NCI-H2171 treated with DMSO at 0.1 percent for 48 hours (cell line): ENCODE measurements at regions not wholly inside any gene's neighbourhood (a gene's known extent, or its start where the extent isn't known, plus 50 kb on each side); places are given as distances from the start of the nearest gene placed in this dataset.
A peak's percentile ranks its signal among the peaks of the same experiment; 100 is the strongest.
"Not testable (repeated sequence)": the region's sequence is repeated elsewhere in the genome, so short reads cannot be mapped to it uniquely, and the experiment has no call there.

ENCODE experiments used
- DNase-seq: peaks from one replicate; lab custom pipeline; 2025; lab: John Stamatoyannopoulos, UW

DNA sequence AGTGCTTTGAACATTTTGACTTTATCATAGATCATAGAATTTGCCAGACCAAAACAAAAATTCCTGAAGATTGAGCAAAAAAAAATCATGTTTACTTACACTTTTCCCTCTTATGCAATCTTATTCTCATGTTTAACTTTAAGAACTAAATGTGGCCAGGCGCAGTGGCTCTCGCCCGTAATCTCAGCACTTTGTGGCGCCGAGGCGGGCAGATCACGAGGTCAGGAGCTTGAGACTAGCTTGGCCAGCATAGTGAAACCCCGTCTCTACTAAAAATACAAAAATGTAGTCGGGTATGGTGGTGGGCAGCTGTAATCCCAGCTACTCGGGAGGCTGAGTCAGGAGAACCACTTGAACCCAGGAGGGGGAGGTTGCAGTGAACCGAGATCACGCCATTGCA lies 227.9 kb upstream of the KYNU start:
- no peak for DNase-seq

DNA sequence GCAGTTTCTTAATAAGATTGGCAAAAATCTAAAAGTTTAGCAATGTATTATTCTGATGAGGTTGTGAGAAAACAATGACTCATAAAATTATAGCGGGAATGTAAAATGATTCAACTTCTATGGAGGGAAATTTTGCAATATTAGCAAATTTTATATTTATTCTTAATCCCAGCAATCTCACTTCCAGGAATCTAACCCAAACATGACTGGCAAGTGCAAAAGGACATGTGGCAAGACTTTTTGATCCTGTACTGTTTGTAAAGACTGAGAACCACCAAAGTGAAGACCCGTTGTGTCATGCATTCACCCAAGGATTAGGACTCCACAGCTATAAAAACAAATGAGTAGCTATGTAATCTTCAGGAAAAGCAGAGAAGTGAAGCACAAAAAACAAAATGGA lies 234.8 kb upstream of the KYNU start:
- no peak for DNase-seq

DNA sequence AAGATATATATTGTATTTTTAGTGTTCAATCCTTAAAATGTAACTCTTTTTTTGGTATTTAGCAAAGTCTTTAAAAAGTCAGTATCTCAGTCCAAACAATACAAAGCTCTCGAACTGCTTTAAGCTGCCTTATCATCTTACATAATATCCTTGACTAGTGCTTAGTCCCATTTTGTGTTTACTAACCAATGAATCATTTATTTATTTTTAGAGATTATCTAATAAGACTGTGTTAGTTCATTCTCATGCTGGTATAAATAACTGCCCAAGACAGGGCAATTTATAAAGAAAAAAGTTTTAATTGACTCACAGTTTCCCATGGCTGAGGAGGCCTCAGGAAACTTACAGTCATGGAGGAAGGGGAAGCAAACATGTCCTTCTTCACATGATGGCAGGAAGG lies 248.3 kb upstream of the KYNU start:
- no peak for DNase-seq

DNA sequence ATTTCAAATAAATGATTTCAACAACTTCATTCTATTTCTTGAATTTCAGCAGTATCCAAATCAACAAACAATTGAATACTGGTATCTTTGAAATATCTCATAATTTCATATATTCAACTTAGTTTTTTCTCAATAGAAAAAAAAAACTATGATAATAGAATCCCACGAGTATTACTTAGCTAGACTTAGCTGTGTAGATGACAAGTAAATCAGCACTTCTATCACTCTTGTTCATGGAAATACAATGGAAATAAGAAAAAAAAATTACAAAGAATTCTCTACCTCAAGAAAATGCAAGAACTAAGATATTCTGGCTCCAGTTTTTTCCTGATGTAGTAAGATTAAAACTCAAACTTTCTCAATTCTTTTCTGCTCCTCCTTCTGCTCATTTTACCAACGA lies 256.2 kb upstream of the KYNU start:
- no peak for DNase-seq

DNA sequence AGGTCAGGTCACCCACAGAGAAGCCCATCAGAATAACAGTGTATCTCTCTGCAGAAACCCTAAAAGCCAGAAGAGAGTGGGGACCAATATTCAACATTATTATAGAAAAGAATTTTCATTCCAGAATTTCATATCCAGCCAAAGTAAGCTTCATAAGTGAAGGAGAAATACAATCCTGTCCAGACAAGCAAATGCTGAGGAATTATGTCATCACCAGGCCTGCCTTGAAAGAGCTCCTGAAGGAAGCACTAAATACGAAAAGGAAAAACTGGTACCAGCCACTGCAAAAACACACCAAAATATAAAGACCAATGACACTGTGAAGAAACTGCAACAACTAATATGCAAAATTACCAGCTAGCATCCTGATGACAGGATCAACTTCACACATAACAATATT lies 260.0 kb upstream of the KYNU start:
- no peak for DNase-seq

DNA sequence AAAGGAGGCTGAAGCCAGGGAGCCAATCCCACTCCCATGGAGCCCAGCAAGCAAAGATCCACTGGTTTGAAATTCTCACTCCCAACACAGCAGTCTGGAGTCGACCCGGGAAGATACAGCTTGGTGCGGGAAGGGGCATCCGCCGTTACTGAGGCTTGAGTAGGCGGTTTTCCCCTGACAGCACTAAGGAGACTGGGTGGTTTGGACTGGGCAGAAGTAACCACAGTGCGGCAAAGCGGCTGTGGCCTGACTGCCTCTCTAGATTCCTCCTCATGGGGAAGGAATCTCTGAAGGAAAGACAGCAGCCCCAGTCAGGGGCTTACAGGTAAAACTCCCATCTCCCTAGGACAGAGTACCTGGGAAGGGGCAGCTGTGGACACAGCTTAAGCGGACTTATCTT lies 261.6 kb upstream of the KYNU start:
- DNase-seq = no peak

DNA sequence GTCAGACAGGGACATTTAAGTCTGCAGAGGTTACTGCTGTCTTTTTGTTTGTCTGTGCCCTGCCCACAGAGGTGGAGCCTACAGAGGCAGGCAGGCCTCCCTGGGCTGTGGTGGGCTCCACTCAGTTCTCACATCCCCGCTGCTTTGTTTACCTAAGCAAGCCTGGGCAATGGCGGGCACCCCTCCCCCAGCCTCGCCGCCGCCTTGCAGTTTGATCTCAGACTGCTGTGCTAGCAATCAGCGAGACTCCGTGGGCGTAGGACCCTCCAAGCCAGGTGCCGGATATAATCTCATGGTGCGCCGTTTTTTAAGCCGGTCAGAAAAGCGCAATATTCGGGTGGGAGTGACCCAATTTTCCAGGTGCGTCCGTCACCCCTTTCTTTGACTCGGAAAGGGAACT lies 264.3 kb upstream of the KYNU start:
- DNase-seq = not testable (repeated sequence)

DNA sequence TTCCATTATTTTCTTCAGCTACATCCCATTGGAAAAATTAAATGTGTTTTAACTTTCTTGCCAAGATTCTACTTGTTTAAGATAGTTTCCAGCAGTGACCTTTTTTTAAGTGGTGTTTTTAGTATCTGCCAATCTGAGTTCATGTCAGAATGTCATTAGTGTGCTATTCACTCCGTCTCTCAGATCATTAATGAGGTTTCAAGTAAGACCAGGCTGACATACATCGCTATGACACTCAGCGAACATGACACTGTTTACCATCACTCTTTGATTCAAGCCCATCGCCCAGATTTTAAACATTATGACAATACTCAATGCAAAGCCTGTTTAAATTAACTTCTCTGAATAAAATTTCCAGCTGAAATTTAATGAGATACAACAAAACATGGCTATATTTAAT lies 272.0 kb upstream of the KYNU start:
- no peak for DNase-seq

DNA sequence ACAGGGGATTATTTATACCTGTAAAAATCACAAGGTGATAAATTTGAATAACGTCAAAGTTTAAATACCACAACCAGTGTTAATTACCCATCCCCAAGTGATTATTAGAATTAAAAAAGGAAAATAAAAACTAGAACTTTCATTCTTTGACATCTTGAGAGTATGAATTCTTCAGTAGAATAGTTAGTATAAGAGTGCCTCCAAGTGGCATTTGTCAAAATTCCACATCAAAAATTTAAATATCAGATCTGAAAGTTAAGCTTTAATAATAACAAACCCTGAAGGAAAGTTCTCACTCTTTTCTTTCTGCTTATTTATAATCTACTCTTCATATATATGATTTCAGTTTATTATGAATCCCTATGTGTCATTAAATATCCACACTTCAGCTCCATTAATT lies 273.7 kb upstream of the KYNU start:
- peak; percentile 42 for DNase-seq

DNA sequence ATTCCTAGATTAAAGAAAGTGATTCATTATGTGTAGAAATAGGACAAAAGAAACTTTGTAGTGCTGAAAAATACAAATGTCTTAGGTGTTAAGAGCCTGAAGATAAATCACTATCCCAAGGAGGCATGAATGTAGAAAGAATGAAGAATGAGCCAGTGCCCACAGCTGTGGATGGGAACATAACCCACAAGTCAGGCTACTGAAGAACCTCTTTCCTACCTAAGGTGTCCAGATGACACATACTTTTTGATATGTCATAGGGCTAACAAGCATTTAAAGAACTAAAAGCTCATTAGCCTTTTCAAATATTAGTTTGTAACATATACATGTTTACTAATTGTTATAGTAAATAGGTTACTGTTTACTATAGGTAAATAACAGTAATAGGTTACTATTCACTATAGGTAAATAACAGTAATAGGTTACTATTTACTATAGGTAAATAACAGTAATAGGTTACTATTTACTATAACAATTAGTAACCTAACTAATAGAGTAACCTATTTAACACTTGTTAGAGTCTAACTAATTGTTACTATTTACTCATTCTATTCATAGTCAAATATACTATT lies 275.0 kb upstream of the KYNU start:
- no peak for DNase-seq

DNA sequence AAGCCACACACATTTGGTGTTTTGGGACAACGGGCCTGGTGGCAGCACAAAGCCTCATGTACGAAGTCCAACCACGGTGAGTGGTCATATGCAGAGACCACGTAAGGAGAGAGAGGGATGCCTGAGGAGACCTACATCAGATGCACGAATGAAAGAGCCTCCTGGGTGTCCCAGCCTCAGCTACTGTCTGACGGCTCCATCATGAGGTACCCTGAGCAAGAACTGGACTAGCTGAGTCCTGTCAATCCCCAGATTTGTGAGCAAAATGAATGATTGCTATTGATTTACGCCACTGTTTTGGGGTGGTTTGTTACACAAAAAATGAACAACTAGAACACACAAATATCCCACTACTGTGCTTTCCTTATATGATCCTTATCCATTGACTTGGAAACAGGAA lies 275.7 kb upstream of the KYNU start:
- DNase-seq = no peak

DNA sequence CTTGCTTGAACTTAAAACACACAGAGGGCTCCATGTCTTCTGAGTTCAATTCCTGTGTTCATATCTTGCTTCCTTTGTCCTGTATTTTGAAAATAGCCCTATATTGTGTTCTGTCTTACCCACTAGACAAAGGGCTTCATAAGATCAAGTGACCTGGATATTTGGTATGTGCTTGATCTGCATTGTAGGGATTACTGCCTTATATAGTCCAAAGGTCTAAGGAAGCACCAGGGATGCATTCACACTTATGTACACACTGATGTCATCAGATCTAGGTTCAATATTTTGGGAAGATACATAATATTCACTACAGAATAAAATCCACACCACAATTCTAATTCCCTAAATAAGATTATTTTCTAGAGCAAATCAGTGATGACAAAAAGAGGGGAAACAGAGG lies 278.0 kb upstream of the KYNU start:
- DNase-seq = no peak

DNA sequence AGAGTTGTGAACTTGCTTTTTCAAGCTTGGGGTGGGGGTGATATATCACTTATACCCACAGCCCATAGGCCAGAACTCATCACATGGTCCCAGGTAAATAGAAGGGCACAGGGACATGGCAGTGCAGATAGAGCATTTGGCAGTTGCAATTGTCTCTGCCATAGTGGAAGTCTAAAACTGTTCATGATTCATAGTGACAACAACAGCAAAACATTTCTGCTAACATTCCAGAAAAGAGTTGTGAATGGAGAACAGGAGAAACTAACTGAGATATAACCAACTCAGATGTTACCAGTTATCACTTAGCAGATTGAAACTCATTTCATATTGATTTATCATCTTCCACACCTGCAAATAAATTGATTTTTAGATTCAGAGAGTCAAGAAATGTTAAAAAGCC lies 278.6 kb upstream of the KYNU start:
- no peak for DNase-seq

DNA sequence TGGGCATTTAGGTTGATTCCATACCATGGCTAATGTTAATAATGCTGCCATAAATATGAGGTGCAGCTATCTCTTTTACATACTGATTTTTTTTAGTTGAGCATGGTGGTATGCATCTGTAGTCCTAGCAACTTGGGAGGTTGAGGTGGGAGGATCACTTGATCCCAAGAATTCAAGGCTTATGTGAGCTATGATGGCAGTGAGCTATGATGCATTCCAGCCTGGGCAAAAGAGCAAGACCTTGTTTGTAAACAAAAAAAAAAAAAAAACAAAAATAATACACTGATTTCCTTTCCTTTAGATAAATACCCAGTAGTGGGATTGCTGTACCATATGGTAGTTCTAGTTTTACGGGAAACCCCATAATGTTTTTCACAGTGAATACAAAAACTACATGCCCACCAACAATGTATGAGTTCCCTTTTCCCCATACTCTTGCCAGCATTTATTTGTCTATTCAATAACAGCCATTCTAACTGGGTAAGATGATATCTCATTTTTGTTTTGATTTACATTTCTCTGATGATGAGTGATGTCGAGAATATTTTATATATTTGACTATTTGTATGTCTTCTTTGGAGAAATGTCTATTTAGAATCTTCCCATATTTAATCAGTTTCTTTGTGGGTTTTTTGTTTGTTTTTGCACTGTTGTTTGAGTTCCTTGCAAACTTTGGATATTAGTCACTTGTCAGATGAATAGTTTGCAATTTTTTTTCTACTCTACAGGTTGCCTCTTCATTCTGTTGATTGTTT lies 281.0 kb upstream of the KYNU start:
- DNase-seq = no peak

DNA sequence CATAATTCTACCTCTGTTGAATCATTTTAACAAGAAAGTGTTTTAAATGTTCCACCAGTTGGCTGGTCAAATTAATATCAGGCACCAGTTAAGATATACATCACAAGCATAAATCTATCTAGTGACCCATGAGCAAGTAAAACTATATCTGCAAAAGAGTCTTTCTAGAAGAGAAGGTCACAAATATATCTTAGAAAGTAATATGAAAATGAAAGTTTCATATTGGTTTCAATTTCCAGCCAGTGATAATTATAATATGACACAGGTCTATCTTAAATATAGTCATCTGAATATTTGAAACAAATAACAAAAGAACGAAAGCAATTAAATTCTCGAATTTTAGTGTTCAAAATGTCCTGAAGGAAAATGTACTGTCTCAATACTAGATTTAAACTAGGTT lies 282.5 kb upstream of the KYNU start:
- DNase-seq = no peak

DNA sequence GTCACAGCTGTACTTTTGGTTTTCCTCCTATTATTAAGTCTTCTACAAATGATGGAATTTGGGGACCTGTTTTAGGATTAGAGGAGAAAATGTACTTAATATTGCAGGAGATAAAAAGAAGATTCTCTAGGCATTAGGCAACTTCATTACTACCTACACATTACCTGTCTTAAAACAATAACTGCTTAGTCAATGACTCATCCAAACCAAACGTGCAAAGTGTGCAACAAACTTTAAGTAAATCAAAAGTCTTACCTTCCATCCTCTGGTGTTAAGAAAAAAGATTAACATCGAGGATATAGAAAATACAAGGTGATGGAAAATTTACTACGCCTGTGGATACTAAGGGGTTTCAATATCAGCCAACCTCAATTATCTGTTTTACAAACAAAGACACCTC lies 285.3 kb upstream of the KYNU start:
- DNase-seq = no peak

DNA sequence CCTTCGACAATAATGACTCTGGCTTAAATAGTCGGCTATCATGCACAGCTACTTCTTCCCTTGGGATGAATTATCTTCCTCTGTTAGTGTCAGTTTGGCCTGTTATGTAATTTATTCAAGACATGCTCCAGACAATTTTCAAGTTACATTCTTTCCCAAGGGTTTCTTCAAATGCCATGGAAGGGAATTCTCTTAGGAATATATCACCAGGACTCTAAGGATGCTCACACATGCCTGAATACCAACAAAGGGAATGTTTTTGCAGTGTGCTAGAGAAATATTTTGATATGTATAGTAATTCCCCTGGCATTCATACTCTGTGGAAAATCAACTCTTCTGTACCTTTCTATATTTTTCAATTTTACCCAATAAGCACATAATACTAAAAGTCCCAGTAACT lies 286.0 kb upstream of the KYNU start:
- no peak for DNase-seq

DNA sequence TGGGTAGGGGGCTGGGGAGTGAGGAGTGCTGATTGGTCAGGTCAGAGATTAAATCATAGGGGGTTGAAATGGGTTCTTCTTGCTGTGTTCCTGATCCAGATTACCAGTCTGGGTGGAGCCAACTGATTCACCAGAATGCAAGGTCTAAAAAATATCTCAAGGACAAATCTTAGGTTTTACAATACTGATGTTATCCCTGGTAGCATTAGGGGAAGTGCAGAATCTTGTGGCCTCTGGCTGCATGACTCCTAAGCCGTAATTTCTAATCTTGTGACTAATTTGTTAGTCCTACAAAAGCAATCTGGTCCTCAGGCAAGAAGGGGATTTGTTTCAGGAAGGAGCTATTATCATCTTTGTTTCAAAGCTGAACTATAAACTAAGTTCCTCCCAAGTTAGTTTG lies 289.2 kb upstream of the KYNU start:
- no peak for DNase-seq

DNA sequence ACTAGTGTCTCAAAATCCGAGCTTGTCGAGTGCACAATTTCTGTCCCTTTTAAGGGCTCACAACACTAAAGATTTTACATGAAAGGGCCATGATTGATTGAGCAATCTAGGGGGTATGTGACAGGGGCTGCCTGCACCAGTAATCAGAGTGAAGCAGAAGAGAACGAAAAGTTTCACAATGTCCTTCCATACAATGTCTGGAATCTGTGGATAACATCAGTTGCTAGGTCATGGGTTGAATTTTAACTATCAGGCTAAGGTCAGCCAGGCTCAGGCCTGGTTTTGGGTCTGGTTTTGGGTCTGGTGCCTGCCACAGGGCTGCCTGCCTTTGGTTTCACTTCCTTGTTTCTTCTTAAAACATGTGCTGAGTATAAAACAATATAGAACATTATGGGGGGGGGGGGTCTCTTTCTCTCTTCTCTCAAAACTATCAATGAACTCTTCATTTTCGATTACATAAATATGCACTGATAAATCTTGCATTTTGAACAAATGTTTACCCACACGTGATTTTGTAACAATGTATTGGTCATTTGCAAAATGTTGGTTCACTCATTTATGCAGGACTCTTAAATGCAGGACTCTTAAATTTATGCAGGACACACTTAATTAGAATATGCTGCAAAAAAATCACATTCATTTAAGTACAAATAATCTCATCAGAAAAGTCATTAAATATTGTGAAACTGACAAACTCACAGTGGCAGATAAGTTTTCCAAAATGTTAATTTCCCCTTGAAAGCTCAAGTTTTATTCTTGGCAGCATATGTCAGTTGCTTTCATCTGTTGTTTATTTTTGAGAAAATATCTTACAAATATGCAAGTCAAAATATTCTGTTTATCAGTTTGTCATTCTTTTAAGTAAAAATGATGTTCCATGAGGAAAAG lies 290.5 kb upstream of the KYNU start:
- DNase-seq = no peak

DNA sequence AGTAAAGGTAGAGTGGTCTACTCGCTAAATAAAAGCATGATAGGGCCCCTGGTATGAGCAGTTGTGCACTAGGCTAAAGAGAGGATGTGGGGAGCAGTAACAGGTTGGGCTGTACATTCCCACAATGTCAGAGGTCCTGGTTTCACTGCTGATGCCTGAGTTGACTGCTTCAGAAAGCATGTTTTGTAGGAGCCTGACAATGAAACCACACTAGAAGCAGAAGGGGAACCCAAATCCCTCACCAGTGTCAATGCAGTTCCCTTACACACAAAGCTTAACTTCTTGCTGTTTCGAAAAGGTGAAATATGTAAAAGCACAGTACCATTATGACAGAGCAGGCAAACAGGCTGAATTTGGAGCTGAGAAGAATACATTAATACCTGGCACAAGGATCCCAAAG lies 291.7 kb upstream of the KYNU start:
- DNase-seq = no peak

DNA sequence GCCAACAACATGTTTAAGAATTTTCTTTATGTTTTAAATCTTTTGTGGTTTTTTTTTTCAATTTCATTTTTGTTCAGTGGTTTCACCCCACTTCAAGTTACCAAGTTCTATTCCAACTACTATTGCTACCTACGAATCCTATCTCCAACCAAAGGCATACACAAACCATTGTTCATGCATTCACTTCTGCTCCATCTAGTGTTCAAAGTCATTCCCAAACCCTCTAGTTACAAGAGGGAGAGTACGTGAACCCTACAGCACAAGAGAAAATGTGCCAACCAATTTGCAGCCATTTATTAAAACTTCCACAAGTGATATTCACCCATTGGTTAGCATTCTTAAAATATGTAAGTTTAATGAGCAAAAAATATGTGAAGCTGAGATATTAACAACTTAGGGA lies 295.1 kb upstream of the KYNU start:
- DNase-seq = peak; percentile 5

DNA sequence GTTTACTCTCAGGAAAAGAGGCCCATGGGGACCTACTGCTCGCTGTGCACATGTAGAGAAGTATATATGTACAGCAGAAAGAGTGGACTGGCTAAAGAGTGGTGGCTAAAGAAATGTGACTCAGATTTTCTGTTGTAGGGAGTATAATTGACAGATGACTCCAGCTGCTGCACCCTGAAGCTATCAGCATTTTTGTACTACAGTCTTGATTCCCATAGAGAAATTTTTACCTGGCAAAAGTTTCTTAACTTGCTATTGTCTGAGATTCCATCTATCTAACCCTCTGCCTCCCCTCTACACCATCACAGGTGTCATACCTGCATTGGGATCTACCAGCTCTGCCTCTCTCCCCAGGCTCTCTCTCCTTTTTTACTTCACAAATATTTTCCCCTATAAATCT lies 296.0 kb upstream of the KYNU start:
- no peak for DNase-seq

DNA sequence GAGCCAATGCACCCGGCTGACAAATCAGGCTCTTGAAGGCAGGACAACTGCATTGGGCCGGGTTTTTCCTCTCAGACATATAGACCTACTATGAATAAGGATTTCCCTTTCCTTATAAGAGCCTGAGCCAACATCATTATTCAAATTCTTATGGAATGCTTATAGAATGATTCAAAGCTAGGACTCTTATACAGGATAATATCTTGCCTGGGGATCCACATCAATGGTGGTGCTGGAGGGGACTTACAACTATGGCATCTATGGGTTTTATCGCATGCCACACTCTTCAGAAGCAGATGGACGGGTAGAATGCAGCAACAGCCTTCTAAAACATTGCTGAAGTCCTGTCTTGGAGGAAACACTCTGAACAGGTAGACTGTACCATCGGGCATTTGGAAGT lies 296.8 kb upstream of the KYNU start:
- DNase-seq = no peak
